ENCODE measurements at regions not wholly inside any gene's neighbourhood (a gene's known extent, or its start where the extent isn't known, plus 50 kb on each side); places are given as distances from the start of the nearest gene placed in this dataset.
"Not testable (repeated sequence)": the region's sequence is repeated elsewhere in the genome, so short reads cannot be mapped to it uniquely, and the experiment has no call there.

GRCh38 chr13:84777316-84777715 is 895.0 kb upstream of the SLITRK1 start:
- no peak for DNase-seq (ENCODE audit: low spot score)

- DNase-seq (ENCODE audit: low spot score): no peak
These were observed 894.3 kb upstream of the SLITRK1 start for GRCh38 chr13:84776593-84776992.

DNA sequence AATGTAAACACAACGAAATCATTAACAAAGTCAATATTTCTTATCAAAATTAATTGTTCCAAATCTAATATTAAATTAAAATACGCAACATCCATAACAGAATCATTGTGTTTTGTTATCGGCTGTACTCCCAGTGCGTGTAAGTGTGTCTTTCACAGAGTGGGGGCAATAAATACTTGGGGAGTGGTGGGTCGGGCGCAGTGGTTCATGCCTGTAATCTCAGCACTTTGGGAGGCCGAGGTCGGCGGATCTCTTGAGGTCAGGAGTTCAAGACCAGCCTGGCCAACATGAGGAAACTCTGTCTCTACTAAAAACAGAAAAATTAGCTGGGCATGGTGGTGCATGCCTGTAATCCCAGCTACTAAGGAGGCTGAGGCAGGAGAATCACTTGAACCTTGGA is 893.6 kb upstream of the SLITRK1 start:
- not testable (repeated sequence) for DNase-seq (ENCODE audit: low spot score)

DNA sequence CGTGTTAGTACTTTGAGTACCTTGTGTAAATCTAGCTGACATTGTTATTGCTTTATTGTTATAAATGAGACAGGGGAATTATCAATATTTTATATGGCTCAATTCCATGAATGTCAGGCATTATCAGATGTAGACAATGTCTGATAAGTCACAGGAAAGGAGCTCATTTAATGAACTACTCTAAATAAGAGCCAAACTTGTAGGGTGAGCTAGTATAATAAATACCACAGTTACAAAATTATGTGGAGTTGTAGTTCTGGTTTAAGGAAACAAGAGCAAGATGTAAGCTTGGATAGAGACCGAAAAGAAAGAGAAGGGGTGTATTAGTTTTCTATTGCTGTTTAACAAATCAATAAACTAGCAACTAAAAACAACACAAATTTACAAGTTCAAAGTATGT is 891.8 kb upstream of the SLITRK1 start:
- DNase-seq (ENCODE audit: low spot score): no peak

GRCh38 chr13:84760956-84761355 is 878.7 kb upstream of the SLITRK1 start:
- no peak for DNase-seq (ENCODE audit: low spot score)

GRCh38 chr13:84749126-84749525 is 866.9 kb upstream of the SLITRK1 start:
- DNase-seq (ENCODE audit: low spot score): no peak

DNA sequence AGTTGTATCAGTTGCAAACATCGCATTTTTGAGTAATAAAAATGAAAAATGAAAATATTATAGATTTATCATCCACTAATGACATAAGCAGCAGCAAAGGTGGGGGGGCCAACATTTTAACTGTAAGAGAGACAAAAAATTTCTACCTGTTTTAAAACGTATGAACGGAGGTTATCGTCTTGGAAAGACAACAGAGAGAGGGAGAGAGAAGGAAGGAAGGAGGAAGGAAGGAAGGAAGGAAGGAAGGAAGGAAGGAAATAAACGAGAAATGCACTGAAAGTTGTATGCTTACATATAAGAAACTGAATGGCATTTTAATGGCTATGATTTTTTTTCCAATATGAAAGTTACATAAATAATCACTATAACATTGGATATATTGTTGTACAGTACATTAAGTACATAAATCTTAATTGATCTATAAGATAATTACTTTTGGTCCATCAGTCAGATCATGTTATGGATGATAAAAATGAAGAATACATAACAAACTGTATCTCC is 862.8 kb upstream of the SLITRK1 start:
- no peak for DNase-seq (ENCODE audit: low spot score)

DNA sequence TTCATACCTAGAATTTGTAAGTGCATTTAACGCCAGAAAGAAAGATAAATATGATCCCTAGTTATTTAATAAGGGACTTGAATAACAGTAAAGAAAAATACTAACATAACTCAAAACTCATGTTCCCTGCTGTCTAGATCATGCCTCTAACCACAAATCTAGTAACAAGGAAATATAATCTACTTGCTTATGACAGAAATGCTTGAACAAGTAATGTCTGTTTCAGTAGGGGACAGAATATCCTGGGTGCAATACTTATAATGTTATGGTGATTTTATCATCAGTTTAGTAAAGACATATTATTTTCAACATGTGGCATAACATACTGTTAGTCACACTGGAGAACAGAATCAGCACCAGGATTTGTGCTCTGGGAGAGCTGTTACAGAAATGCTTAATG is 861.9 kb upstream of the SLITRK1 start:
- no peak for DNase-seq (ENCODE audit: low spot score)

DNA sequence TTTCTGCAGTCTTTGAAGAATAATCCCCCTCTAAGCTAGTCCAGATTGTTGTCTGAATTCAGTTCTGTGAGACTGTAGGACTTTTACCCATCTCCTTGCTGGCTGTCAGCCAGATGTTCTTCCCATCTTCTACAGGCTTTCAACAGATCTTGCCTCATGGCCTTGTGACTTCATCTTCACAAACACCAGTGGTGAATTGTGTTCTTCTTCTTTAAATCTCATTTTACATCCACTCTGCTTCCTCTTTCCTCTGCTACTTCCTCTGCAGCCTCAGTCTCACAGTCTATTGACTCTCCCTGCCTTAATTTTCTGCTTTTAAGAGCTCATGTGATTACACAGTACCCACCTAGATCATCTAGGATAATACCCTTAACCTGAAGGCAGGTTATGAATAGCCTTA is 859.0 kb upstream of the SLITRK1 start:
- no peak for DNase-seq (ENCODE audit: low spot score)

- no peak for DNase-seq (ENCODE audit: low spot score)
These were observed 856.7 kb upstream of the SLITRK1 start for GRCh38 chr13:84739021-84739420.

- DNase-seq (ENCODE audit: low spot score): no peak
These were observed 855.4 kb upstream of the SLITRK1 start for GRCh38 chr13:84737661-84738060.

DNA sequence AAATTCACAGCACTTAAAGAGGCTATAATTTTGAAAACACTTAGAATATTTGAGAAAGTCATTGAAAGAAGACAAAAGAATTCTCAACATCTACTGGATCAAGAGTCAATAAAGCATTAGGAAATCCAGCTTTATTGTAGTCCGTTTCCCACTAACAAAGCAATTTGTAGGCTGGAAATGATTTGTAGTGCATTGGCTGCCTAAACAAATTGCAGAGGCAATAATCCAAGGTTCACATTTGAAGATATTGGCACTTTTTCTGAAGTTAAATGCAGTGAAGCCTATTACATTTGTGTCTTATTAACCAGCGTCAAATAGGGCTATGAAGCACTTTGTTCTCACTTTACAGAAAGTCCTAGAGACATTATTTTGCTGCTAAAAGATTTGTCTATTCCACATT is 848.1 kb upstream of the SLITRK1 start:
- DNase-seq (ENCODE audit: low spot score): no peak

DNA sequence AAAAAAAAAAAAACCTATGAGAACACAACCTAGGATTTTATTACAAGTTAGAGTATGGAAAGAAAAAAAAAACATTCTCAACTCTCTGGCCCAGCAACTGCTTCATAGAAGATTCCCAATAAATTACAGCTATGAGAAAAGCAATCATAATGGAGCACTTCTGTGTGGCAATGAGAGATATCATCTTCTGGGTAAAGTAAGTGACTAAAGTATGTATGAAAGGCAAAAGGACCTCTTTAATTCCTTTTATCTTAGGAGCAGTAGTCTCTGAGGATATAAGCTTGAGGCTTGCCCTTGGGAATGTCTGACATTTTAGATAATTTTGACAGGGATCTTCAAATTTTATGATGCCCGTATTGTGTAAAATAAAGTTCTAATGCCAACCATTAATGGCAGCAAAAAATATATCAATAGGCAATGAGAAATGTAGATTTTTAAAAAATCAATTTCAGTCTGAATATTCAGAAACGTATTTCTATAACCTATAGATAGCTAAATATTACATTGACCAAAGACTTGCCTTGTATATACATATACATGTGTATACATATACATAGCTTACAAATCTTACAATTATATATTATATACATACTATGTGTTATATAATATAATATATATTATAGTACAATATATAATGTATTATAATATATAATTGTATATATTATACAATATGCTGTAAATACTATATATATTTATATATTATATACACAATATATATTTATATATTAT is 823.9 kb upstream of the SLITRK1 start:
- DNase-seq (ENCODE audit: low spot score): peak; percentile 32

DNA sequence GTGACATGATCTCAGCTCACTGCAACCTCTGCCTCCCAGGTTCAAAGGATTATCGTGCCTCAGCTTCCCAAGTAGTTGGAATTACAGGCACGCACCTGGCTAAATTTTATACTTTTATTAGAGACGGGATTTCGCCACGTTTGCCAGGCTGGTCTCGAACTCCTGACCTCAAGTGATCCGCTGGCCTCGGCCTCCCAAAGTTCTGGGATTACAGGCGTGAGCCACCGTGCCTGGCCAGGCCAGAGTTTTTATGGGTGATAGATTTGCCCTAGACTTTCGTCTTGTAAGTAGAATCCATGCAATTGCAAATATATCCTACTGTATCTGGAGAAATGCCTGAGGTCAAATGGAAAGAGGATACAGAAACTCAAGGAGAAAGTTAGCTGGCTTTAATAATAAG is 819.9 kb upstream of the SLITRK1 start:
- no peak for DNase-seq (ENCODE audit: low spot score)

DNA sequence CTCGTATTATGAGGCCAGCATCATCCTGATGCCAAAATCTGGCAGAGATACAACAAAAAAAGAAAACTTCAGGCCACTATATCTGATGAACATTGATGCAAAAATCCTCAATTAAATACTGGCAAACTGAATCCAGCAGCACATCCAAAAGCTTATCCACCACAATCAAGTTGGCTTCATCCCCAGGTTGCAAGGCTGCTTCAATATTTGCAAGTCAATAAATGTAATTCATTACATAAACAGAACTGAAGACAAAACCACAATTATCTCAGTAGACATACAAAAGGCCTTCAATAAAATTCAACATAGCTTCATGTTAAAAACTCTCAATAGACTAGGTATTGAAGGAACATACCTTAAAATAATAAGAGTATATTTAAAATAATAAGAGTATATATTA is 815.3 kb upstream of the SLITRK1 start:
- DNase-seq (ENCODE audit: low spot score): not testable (repeated sequence)

GRCh38 chr13:84686973-84687372 is 804.7 kb upstream of the SLITRK1 start:
- DNase-seq (ENCODE audit: low spot score): no peak

GRCh38 chr13:84686458-84686857 is 804.2 kb upstream of the SLITRK1 start:
- DNase-seq (ENCODE audit: low spot score): no peak

DNA sequence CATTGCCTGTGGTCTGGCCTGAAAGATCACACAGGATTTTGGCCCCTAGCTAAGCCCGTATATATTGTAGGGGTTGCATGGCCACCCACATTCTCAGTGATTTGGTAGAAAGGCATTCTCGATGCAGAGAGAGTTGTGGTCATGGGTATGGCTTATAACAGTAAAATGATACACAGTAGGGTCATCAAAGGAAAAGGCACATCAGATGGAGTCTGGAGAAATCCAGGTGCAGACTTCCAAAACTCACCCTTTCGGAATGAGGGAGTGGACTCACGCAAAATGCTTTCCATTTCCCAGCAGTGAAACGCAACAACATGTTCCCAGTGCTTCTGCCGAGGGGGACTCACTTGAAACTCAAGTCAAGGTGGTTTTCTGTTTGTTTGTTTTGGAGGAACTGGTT is 802.5 kb upstream of the SLITRK1 start:
- DNase-seq (ENCODE audit: low spot score): no peak

GRCh38 chr13:84684048-84684662 is 801.9 kb upstream of the SLITRK1 start:
- DNase-seq (ENCODE audit: low spot score): no peak

DNA sequence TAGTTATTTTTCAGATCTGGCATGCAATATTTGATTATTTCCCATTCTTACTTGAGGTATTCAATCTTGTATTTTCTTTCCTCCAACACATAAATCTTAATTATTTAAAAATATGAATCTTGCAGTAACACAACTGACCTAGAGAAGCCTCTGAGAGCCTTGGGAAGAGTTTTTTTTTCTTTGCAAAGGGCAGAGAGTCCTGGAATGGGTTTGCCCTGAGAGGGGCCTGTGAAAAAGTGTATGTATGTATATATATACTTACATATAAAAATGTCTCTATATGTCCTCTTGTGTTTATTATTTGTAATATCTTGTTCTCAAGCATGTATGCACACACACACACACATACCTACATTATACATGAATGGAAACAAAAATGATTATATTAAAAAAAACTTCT is 801.2 kb upstream of the SLITRK1 start:
- no peak for DNase-seq (ENCODE audit: low spot score)

- DNase-seq (ENCODE audit: low spot score): no peak
These were observed 795.6 kb upstream of the SLITRK1 start for GRCh38 chr13:84677836-84678235.

DNA sequence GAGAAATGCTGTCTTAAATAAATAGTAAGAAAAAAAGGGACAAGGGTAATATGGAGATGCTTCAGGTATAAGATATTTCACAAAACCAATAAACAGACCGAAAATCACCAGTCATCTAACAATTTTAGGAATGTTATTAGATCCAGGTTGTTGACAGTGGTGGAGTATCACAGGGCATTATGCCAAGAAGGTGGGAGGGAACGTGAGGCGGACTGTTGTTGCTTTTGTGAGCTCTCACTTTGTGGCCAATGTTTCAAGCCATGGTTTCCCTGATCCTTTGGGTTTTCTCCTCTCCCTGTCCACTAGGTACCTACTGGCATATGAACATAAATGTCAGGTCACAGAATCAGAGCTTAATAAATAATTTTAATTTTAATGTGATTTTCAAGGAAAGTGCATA is 790.3 kb upstream of the SLITRK1 start:
- no peak for DNase-seq (ENCODE audit: low spot score)

DNA sequence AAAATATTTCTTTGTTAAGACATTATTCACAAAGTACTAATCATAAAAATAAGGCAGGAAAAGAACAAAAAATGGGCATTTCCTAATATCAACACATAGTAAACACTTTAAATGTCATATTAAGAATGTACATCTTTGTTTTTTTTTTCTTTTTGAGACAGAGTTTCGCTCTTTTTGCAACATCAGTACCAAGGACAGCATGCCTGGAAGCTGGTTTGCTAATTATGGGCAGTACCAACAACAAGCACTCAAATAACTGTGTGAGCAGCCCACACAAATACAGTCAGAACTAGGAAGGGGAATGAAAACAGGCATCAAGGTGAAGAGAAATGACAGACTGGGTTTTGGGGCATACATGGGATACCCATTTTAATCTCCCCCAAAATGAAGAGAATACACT is 788.0 kb upstream of the SLITRK1 start:
- DNase-seq (ENCODE audit: low spot score): no peak

Data from SK-N-DZ (cell line).